Mesothelial cell of epicardium (in vitro differentiated cells): ENCODE measurements at regions not wholly inside any gene's neighbourhood (a gene's known extent, or its start where the extent isn't known, plus 50 kb on each side); places are given as distances from the start of the nearest gene placed in this dataset.

Source experiments
- DNase-seq, 2 experiments: peaks; one replicate each; pipeline ENCODE4 v3.0.0; 2021; ENCODE audit warnings: low spot score in 2 of 2; ENCODE audit not compliant: unreplicated experiment in 2 of 2
- H3K27ac Mint-ChIP-seq: 2 replicates; pipeline ENCODE4 v1.8.0; 2021; ENCODE audit warnings: mixed read lengths
- H3K27me3 Mint-ChIP-seq: 2 replicates; pipeline ENCODE4 v1.8.0; 2021; ENCODE audit warnings: low read depth, mixed read lengths
- H3K36me3 Mint-ChIP-seq: 2 replicates; pipeline ENCODE4 v1.8.0; 2021; ENCODE audit warnings: mixed read lengths
- H3K4me1 Mint-ChIP-seq: 2 replicates; pipeline ENCODE4 v1.8.0; 2021; ENCODE audit warnings: mixed read lengths
- H3K4me3 Mint-ChIP-seq: 2 replicates; pipeline ENCODE4 v1.8.0; 2021; ENCODE audit warnings: mild to moderate bottlenecking, moderate library complexity, mixed read lengths
- H3K9me3 Mint-ChIP-seq: 2 replicates; pipeline ENCODE4 v1.8.0; 2021; ENCODE audit warnings: mixed read lengths
- CTCF ChIP-seq: fragments of 200-600 bp; sonication (generic); IDR thresholded peaks from one replicate; pipeline ENCODE4 v1.5.0; 2021; ENCODE audit warnings: antibody characterized with exemption; ENCODE audit not compliant: unreplicated experiment

GRCh38 chr15:29938361-29939335 lies 116.4 kb upstream of the TJP1 start:
- Mint-ChIP-seq H3K36me3 (no peaks in the 10 kb centered on the region), H3K4me1 (peaks cover 29% of the 10 kb centered on the region), H3K4me3 (no peak overlapping the region), H3K9me3 (no peaks in the 10 kb centered on the region), H3K27ac (no peak overlapping the region), H3K27me3 (no peaks in the 10 kb centered on the region)
- DNase-seq: no peak
- TF ChIP-seq CTCF: no peak

GRCh38 chr15:29937956-29938355 lies 115.7 kb upstream of the TJP1 start:
- Mint-ChIP-seq H3K27me3 (no peaks in the 10 kb centered on the region), H3K4me3 (no peak overlapping the region), H3K9me3 (no peaks in the 10 kb centered on the region), H3K4me1 (peaks cover 29% of the 10 kb centered on the region), H3K27ac (no peak overlapping the region), H3K36me3 (no peaks in the 10 kb centered on the region)
- no peak for DNase-seq
- no peak for TF ChIP-seq CTCF

- H3K27ac Mint-ChIP-seq: no peak overlapping the region
- H3K27me3 Mint-ChIP-seq: no peaks in the 10 kb centered on the region
- H3K4me3 Mint-ChIP-seq: no peak overlapping the region
- no peaks in the 10 kb centered on the region for H3K36me3 Mint-ChIP-seq
- H3K9me3 Mint-ChIP-seq: no peaks in the 10 kb centered on the region
- peaks cover 15% of the 10 kb centered on the region for H3K4me1 Mint-ChIP-seq
- DNase-seq: no peak
- TF ChIP-seq CTCF: no peak
Measured at GRCh38 chr15:29936353-29937049, 114.2 kb upstream of the TJP1 start.

GRCh38 chr15:29935296-29936004 lies 113.2 kb upstream of the TJP1 start:
- no peak for DNase-seq
- Mint-ChIP-seq H3K27me3 (no peaks in the 10 kb centered on the region), H3K9me3 (peaks cover 6% of the 10 kb centered on the region), H3K36me3 (peaks cover under 1% of the 10 kb centered on the region), H3K27ac (no peak overlapping the region), H3K4me1 (peaks cover 12% of the 10 kb centered on the region), H3K4me3 (no peak overlapping the region)
- no peak for TF ChIP-seq CTCF

GRCh38 chr15:29934251-29934650 lies 112.0 kb upstream of the TJP1 start:
- peaks cover 2% of the 10 kb centered on the region for H3K36me3 Mint-ChIP-seq
- H3K9me3 Mint-ChIP-seq: peaks cover 7% of the 10 kb centered on the region
- H3K4me1 Mint-ChIP-seq: peaks cover 12% of the 10 kb centered on the region
- H3K27ac Mint-ChIP-seq: no peak overlapping the region
- H3K4me3 Mint-ChIP-seq: no peak overlapping the region
- no peak for DNase-seq
- no peaks in the 10 kb centered on the region for H3K27me3 Mint-ChIP-seq
- no peak for TF ChIP-seq CTCF
